Cerebellar nuclear complex (tissue), 1 donor: ENCODE measurements at regions not wholly inside any gene's neighbourhood (a gene's known extent, or its start where the extent isn't known, plus 50 kb on each side); places are given as distances from the start of the nearest gene placed in this dataset.

Experiments used
- DNase-seq, 2 experiments: peaks; one replicate each; lab custom pipeline; 2025; lab: John Stamatoyannopoulos, UW

- no peak for DNase-seq
Observed at GRCh38 chr6:100177956-100178355, 183.9 kb upstream of the MCHR2 start.

DNA sequence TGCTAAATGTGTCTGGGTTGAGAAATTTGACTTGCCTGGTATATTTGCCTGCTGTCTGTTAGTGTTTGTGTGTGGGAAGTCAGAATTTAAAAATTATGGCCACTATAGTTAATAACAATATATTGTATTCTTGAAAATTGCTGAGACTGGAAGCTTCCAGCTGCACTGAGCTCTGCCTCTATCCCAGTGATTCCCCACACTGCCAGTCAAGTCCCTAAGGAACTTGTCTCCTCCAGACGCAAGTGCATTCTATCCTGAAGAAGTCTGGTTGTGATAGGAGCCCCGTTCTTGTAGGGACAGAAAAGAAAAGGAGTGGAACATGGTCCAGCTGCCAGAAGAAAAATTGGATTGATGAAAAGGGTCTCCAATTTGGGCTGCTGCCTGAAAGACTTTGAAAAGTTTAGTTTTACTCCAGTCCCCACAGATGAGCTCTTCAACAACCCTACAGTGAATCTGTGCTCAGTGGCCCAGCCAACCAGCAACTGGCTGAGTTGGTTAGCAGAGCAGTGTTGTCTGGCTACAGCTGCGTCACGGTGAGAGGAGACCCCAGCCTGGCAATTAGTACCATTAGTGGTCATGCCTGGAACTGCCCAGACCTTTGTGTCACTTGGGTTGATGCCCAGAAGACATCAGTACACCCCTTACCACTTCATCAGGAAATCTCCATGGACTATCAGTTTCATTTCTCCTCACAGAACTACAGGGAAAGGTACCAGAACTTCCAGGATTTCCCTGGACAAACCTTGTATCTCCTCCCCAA lies 183.1 kb upstream of the MCHR2 start:
- DNase-seq: no peak

- DNase-seq: no peak
Observed at GRCh38 chr6:100176311-100176950, 182.4 kb upstream of the MCHR2 start.

GRCh38 chr6:100175814-100176310 lies 181.8 kb upstream of the MCHR2 start:
- no peak for DNase-seq

DNA sequence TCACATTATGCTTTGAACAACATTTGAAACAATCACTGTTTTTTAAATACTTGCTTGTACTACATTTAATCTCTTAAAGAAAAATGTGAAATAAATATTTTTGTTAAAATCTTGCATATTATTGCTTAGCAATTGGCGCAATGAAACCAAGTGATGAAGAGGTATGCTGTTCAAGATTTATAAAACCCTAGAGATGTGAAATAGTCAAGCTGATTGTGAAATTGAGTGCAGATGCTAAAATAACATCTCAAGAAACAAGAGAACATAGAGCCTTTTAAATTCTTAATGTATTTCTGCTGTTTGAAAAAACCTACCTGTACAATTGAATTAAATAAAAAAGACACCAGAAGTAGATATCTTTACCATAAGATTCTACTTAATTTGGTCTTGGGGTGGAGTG lies 179.2 kb upstream of the MCHR2 start:
- DNase-seq: no peak

GRCh38 chr6:100172322-100172713 lies 178.3 kb upstream of the MCHR2 start:
- no peak for DNase-seq

- DNase-seq: no peak
Observed at GRCh38 chr6:100171533-100172321, 177.7 kb upstream of the MCHR2 start.

- DNase-seq: no peak
Observed at GRCh38 chr6:100168148-100168547, 174.1 kb upstream of the MCHR2 start.

GRCh38 chr6:100167585-100167984 lies 173.6 kb upstream of the MCHR2 start:
- no peak for DNase-seq

GRCh38 chr6:100166956-100167355 lies 172.9 kb upstream of the MCHR2 start:
- DNase-seq: no peak

DNA sequence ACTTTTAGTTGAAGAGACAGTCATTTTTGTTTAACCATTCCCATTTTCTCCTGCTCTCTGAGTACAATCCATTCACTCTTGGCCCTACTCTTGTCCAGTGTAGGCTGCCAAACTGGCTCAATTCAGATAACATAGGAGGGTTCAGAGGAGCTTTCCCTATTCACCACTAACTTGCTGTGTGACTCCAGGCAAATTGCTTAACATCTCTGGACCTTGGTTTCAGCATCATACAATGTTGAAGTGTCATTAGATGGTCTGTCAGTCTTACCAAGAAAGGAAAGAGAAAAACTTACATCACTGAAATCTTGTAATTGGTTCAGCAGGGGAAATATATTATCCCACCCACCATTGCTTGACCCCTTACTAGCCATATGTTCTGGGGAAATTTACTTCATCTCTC lies 171.4 kb upstream of the MCHR2 start:
- DNase-seq: no peak

DNA sequence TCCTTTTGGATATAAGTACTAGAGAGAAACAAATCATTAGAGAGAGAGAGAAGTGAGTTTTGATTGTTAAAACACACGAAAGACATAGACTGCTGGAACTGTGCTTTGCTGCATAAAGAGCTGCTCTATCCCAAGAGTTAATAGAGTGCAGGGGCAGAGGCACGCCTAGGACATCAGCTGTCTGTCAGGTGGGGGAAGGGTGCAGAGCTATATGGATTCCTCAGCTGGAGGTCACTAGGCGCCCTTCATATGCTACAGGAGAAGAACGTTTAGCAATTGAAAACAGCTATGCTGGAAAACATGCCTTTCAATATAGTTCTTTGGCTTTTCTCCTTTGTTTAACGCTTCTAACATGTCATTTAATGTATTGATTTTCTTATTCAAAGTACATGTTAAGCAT lies 169.0 kb upstream of the MCHR2 start:
- no peak for DNase-seq

- DNase-seq: no peak
Observed at GRCh38 chr6:100161782-100162365, 167.9 kb upstream of the MCHR2 start.

DNA sequence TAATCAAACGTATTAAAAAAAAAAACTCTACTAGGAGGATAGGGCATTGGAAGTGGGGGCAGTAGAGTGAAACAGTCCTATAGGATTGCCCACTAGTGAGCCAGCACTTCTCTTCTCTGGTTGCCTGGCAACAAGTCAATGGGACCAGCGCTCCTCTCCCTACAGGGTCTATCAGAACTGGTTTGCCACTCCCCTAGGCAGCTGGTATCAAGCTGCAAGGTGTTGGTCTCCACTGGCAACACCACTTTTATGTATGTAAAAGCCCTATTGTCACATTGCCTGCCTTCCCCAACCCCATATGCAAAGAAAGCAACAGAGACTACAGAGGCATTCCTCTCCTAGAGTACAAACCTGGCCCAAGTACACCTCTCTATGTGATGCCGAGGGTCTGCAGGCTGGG lies 166.9 kb upstream of the MCHR2 start:
- no peak for DNase-seq

GRCh38 chr6:100155141-100155540 lies 161.1 kb upstream of the MCHR2 start:
- DNase-seq: no peak

DNA sequence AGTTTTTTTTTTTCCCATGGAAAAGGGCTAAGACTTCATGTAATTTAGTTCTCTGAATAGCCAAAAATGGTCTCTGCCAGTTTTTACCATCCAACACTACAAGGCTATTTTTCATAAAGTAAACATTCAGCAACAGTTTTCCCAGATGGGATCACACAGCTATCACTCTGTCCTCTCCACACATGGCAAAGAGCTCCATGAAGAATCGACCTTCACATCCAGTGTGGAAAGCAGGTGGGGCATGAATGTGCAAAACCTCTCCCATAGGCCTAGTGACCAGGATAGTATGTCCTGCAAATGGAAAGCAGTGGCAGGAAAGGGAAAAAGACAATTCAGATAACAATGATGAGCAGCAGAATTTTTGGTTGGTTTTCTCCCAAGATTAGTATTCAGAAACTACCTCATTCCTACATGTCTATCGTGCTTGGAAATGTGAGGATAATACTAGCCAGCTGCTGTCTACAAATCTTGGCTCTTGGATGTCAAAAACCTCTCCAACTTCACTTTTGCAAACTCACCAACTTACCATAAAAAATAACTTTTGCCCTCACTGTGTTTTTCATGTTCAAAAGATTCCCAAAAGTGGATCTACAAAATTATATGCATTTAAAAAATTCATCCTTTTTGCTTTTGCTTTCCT lies 159.7 kb upstream of the MCHR2 start:
- no peak for DNase-seq

DNA sequence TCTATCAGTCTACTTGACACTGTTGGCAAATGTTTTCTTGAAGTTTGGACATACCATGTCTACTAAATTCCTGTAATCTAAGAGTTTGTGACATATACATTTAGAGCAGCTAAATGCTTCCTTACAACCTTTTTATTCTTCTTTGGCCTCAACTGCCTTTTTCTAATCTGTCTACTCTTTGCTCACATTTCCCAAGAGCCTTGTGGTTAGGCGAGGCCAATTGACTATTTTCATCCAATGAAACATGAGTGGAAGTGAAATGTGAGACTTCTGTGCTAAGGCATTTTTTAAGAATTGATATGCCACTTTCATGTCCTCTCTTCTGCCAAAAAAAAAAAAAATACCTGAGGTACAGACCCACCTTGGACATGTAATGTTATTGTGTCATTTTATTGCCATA lies 158.2 kb upstream of the MCHR2 start:
- DNase-seq: no peak

DNA sequence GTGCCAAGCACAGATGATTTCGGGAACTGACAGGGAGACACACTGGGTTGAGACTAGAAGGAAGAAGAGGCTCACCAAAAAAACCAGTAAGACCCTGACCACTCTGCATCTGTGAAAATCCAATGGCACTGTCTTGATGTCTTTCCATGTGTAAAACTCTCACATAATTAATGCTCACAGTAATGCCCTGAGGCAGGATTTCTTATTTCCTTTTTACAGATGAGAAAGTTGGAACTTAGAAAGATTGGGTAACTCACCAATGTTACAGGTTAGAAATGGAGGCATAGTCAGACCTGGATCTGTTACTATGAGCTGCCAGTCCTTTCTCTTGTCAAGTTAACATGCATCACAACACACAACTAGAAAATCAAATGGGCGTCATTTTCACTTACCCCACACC lies 151.0 kb upstream of the MCHR2 start:
- no peak for DNase-seq

DNA sequence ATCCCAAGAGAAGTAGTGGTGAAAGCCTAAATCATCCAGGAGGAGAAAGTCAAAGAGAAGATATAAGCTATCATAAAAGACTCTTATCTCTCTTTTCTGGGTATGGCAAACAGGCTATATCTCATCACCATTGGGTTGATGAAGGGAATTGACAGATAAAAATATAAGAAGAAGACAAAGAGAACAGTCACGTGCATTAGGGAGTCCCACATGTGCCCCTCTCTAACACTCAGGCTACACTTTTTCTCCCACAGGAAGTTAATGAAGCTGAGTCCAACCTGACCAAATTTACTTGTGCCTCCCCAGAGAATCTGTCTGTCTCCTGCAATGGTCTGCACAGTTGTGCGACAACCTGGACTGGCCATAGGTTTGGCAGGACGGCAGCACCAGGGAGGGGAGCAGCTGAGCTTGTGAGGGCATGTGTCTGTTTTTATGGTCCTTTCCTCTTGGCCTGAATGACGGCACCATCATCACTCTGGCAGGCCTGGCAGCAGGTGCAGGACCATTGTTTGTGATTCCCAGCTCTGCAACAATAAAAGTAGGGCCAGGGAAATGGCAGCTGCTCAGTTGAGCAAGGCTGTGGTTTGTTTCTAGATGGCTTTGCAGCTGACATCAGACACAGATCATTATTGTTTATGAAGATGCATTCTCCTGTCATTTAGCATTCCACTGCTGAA lies 144.5 kb upstream of the MCHR2 start:
- no peak for DNase-seq

DNA sequence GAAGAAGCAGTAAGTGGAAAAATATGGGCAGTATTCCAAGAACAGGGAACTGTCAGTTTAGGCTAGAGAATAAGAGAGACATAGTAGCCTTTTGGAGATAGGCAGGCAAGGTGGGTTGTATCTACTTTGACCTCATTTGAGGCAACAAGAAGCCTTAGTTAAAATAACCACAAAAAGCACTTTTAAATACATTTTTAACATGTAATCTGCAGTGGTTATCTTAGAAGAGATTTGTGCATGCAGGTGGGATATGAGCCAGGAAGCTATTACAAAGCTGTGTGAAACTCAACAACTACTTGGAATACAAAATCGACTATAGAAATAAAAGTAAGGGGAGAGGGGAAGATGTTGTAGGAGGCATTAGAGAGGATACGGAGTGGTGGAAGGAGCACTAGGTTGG lies 143.7 kb upstream of the MCHR2 start:
- no peak for DNase-seq

- no peak for DNase-seq
Observed at GRCh38 chr6:100136590-100136989, 142.6 kb upstream of the MCHR2 start.
